ENCODE measurements at regions not wholly inside any gene's neighbourhood (a gene's known extent, or its start where the extent isn't known, plus 50 kb on each side); places are given as distances from the start of the nearest gene placed in this dataset.

DNA sequence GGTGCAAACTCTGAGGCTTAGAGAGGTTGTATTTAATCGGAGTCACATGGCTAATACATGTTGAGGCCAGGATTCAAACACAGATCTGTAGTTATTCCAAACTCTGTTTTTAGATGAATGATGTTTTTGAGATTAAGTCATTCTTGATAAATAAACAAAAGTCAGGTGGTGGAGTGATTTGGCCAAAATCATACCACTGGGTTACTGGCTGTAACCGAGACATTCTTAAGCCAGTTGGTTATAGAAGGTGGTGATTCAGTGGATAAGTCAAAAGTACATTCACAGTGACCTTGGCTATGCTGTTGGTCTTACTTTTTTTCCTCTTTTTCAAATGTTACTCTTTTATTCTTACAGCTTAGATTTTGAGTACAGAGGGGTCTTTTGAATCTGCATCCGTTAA is 361.4 kb downstream of the KIF20B start:
- no peaks in the 10 kb centered on the region for H3K4me1 ChIP-seq
- 71 to 84% (median 74%) methylated on average over 3 of the region's 3 CpGs for WGBS, 4 donors
- TF ChIP-seq, protein P1, sequence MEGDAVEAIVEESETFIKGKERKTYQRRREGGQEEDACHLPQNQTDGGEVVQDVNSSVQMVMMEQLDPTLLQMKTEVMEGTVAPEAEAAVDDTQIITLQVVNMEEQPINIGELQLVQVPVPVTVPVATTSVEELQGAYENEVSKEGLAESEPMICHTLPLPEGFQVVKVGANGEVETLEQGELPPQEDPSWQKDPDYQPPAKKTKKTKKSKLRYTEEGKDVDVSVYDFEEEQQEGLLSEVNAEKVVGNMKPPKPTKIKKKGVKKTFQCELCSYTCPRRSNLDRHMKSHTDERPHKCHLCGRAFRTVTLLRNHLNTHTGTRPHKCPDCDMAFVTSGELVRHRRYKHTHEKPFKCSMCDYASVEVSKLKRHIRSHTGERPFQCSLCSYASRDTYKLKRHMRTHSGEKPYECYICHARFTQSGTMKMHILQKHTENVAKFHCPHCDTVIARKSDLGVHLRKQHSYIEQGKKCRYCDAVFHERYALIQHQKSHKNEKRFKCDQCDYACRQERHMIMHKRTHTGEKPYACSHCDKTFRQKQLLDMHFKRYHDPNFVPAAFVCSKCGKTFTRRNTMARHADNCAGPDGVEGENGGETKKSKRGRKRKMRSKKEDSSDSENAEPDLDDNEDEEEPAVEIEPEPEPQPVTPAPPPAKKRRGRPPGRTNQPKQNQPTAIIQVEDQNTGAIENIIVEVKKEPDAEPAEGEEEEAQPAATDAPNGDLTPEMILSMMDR (IDR thresholded peaks at IDR 0.05), result no peak
- TF ChIP-seq POLR2A (IDR thresholded peaks at IDR 0.05), result no peak
- H3K9me3 ChIP-seq, result no peaks in the 10 kb centered on the region
- H3K27me3 ChIP-seq, result no peaks in the 10 kb centered on the region
- no peaks in the 10 kb centered on the region for H3K36me3 ChIP-seq
- ATAC-seq (no peak), DNase-seq (no peak)
- intact Hi-C loops (cut with DNase I), result no loop called here
- no peak overlapping the region for H3K27ac ChIP-seq
- H3K4me3 ChIP-seq, result no peak overlapping the region

DNA sequence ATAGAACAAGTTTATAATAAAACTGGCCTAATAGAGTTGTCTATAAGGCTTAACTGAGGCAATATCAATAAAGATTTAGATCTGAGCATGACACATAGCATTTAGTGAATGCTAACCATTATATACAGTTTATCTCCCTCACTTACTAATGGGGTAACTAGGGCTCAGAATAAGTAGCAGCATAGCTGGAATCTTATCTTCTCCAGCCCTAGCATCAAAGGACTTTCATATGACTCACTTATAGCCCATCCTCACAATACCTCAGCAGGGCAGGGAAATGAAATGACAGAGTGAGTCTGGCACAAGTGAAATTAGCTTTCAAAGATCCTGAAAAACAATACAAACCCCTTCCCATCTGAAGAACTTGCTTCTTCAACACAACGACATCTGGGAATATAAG is 362.9 kb downstream of the KIF20B start:
- no peak for ATAC-seq
- Histone ChIP-seq H3K4me3 (no peak overlapping the region), H3K9me3 (no peaks in the 10 kb centered on the region), H3K36me3 (no peaks in the 10 kb centered on the region), H3K27me3 (no peaks in the 10 kb centered on the region), H3K27ac (no peak overlapping the region), H3K4me1 (no peaks in the 10 kb centered on the region)
- no peak for DNase-seq
- intact Hi-C loops (cut with DNase I), result no loop called here
- no peak for TF ChIP-seq POLR2A (IDR thresholded peaks at IDR 0.05)
- TF ChIP-seq, protein P1 (IDR thresholded peaks at IDR 0.05), result no peak
- 76 to 88% (median 82%) methylated on average over 1 of the region's 1 CpG for WGBS, 4 donors

DNA sequence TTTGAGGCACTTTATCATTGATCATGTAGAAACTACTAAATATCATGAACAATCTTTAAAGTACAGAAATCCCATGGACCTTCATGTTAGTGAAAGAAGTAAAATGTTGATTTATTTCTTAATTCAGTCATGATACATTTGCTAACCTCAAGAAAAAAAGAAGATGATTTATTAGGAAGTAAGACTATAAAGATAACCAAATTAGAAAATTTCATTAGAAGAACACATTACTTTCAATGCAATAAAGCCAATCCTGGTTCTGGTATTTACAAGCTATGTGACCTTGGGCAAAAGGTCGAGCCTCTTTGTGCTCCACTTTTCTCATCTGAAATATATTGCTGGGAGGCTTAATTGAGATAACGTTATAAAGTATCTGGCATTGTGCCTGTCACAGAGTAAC is 365.0 kb downstream of the KIF20B start:
- Histone ChIP-seq H3K4me1 (no peaks in the 10 kb centered on the region), H3K9me3 (no peaks in the 10 kb centered on the region), H3K27ac (no peak overlapping the region), H3K36me3 (no peaks in the 10 kb centered on the region), H3K27me3 (no peaks in the 10 kb centered on the region), H3K4me3 (no peak overlapping the region)
- TF ChIP-seq, protein P1 (IDR thresholded peaks at IDR 0.05), result no peak
- TF ChIP-seq POLR2A (IDR thresholded peaks at IDR 0.05), result no peak
- DNase-seq (no peak), ATAC-seq (no peak)
- WGBS, 4 donors, result 51 to 61% (median 57%) methylated on average over 2 of the region's 2 CpGs
- intact Hi-C loops (cut with DNase I), result no loop called here

GRCh38 chr10:90075995-90076394 is 374.6 kb downstream of the KIF20B start:
- H3K27me3 ChIP-seq, result peaks cover 0 to 5% (median 0%) of the 10 kb centered on the region in 9 donors
- ATAC-seq (no peak), DNase-seq (no peak)
- 61 to 88% (median 87%) methylated on average over 2 of the region's 2 CpGs for WGBS, 4 donors
- intact Hi-C loops (cut with DNase I), result no loop called here
- no peaks in the 10 kb centered on the region for H3K36me3 ChIP-seq
- no peaks in the 10 kb centered on the region for H3K9me3 ChIP-seq
- no peak overlapping the region for H3K4me3 ChIP-seq
- H3K4me1 ChIP-seq, result no peaks in the 10 kb centered on the region
- TF ChIP-seq POLR2A (IDR thresholded peaks at IDR 0.05), result no peak
- TF ChIP-seq, protein P1 (IDR thresholded peaks at IDR 0.05), result no peak
- H3K27ac ChIP-seq, result no peak overlapping the region

Measured in heart left ventricle (tissue), 16 donors.